WTC11 (cell line): ENCODE measurements at regions not wholly inside any gene's neighbourhood (a gene's known extent, or its start where the extent isn't known, plus 50 kb on each side); places are given as distances from the start of the nearest gene placed in this dataset.

ENCODE experiments used
- RELA ChIP-seq: sonication (generic); formaldehyde crosslinking; IDR thresholded peaks from 2 replicates; pipeline ENCODE4 v1.8.1; 2022; ENCODE audit warnings: missing genetic modification reagents, mild to moderate bottlenecking, borderline replicate concordance
- TF ChIP-seq, protein P1 (sequence below): fragments of 200-600 bp; IDR thresholded peaks from 2 replicates; pipeline ENCODE4 v1.8.0; 2022; ENCODE audit warnings: antibody characterized with exemption

DNA sequence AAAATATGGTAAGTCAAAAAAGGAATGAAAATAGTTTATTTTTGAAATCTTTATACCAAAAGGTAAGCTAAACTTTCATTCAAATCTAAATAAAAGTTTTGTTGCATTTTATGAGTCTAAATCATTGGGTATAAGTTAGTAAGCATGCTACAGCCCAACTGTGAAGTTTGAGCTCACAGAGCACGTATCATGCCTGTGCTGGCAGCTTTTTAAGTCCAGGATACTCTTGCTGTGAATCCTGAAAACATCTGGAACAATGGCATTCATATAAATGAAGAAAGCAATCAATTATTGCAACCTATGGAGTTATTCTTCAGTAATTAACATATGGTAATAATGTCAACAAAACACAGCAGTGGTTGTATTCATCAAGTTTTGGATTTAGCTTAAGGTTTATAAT, 656.9 kb downstream of the RFPL4B start:
- TF ChIP-seq, protein P1, sequence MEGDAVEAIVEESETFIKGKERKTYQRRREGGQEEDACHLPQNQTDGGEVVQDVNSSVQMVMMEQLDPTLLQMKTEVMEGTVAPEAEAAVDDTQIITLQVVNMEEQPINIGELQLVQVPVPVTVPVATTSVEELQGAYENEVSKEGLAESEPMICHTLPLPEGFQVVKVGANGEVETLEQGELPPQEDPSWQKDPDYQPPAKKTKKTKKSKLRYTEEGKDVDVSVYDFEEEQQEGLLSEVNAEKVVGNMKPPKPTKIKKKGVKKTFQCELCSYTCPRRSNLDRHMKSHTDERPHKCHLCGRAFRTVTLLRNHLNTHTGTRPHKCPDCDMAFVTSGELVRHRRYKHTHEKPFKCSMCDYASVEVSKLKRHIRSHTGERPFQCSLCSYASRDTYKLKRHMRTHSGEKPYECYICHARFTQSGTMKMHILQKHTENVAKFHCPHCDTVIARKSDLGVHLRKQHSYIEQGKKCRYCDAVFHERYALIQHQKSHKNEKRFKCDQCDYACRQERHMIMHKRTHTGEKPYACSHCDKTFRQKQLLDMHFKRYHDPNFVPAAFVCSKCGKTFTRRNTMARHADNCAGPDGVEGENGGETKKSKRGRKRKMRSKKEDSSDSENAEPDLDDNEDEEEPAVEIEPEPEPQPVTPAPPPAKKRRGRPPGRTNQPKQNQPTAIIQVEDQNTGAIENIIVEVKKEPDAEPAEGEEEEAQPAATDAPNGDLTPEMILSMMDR: no peak
- no peak for TF ChIP-seq RELA (CRISPR knock-in tag)
